GM12865 (cell line): ENCODE measurements at regions not wholly inside any gene's neighbourhood (a gene's known extent, or its start where the extent isn't known, plus 50 kb on each side); places are given as distances from the start of the nearest gene placed in this dataset.

Experiments
- DNase-seq: peaks from one replicate; pipeline ENCODE4 v3.0.0; 2010; ENCODE audit warnings: low read depth
- H3K4me3 ChIP-seq: 2 replicates; pipeline ENCODE4 v1.5.1; 2011; ENCODE audit warnings: mild to moderate bottlenecking, low read depth, low read length, control low read depth
- CTCF ChIP-seq: IDR thresholded peaks from 2 replicates; pipeline ENCODE4 v1.5.1; 2011; ENCODE audit warnings: low read length, control low read depth, low read depth, inconsistent platforms; ENCODE audit not compliant: insufficient read depth; ENCODE audit errors: missing control alignments

GRCh38 chr4:37002625-37003024, 241.9 kb upstream of the NWD2 start:
- no peak for DNase-seq
- no peak overlapping the region for H3K4me3 ChIP-seq
- TF ChIP-seq CTCF, result no peak

DNA sequence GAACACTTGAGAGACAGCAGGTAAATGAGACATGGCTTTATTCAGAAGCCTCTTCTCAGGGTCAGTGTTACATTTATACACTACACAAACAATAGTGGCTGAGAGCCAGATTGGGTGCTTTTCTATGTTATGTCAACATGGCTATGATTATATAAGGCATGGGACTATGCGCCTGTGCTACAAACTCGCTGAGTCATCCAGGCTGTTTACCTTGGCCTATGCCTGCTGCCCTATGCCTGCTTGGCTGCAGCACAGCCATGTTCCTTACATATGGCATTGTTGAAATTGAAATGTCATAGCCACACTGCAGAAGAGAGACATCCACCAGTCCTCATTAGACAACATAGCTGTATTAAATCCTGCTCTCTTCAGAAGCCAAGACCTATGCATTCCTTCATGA, 236.3 kb upstream of the NWD2 start:
- no peak for DNase-seq
- TF ChIP-seq CTCF, result no peak
- no peak overlapping the region for H3K4me3 ChIP-seq

DNA sequence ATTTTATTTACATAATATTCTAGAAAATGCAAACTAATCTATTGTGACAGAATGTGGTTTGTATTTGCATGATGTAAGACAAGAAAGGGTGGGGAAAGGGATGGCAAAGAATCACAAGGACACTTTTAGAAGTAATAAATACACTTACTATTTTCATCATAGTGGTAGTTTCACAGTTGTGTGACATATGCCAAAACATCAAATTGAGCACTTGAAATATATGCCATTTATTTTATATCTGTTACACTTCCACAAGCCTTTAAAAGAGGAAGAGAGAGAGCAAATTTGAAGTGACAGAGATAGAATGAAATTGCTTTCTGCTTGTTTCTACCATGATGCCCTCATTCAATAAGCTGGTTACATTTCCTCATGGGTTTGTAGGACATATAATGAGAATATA, 230.0 kb upstream of the NWD2 start:
- TF ChIP-seq CTCF, result no peak
- H3K4me3 ChIP-seq, result no peak overlapping the region
- DNase-seq, result no peak

DNA sequence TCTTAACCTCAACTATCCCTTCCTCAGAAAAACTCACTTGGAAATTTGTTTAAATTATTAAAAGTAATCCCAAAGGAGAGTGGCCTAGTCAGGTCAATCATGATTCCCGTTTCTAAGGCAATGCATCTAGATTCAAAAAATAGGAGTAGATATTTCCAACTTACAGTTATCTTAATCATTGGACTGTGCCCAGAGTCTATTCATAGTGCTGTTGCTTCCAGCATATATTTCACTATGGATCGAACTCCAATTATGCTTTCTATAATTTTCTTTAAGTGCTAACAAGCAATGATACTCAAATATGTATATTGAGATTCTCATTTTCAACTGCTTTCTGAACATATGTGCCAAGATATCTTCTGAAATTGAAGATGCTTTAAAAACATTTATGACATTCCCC, 229.2 kb upstream of the NWD2 start:
- TF ChIP-seq CTCF, result no peak
- H3K4me3 ChIP-seq, result no peak overlapping the region

DNA sequence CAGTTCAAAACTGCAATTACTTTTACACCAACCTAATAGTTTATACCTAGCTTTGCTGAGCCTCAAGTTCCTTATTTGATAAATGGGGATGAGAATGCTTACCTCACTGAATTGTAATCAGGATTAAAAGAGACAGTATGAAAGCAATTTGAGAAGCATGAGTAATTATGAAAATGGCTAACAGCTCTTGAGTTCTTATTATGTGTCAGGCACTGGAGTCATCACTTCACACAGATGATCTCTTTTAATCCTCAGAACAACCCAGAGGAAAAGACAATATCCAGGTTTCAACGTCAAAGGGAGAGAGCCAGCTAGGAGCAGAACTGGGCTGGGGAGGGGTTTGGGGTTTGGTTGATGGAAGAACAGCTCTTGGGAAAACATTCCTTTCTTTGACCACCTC, 221.0 kb upstream of the NWD2 start:
- DNase-seq, result peak; percentile 9
- no peak overlapping the region for H3K4me3 ChIP-seq
- TF ChIP-seq CTCF, result no peak

More for the DNA sequence above, 229.2 kb upstream of the NWD2 start:
- no peak for DNase-seq

DNA sequence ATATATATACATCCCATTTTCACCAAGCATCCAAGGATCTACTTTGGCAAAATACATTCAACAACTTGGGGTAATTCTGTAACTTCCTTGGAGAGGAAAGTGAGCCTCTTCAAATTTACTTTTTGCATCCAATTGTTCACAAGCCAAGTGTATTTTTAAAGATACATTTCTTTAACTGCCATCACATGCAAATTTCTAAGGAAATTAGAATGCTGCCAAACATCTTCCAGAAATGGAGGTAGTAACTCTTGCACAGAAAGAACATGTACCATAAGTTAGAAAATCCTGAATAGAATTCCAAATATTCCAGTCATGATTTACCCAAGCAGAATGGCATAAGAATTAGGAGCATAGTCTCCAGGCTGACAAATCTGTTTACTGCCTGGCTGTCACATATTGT, 220.5 kb upstream of the NWD2 start:
- H3K4me3 ChIP-seq, result no peak overlapping the region
- no peak for DNase-seq
- TF ChIP-seq CTCF, result no peak

DNA sequence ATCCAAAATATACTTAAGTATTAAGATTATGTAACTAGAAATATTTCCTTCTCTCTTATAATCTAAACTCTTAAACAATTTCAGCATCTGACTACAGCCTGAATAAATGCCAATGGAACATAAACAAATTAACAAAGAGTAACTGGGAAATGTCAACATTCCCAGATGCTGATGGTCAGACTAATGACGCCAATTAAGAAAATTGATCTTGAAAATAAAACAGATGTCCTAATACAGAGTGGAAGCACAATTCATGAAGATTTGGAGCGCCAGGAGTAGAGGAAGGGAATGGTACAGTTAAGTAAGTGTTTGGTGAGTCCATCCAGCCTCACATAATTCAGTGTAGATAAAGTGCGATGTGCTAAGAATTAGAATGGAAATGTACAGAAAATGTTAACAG, 203.7 kb upstream of the NWD2 start:
- DNase-seq, result no peak
- no peak for TF ChIP-seq CTCF
- no peak overlapping the region for H3K4me3 ChIP-seq
